Stimulated activated CD4-positive, alpha-beta T cell treated with anti-CD3 and anti-CD28 coated beads, Interleukin-15, amount 100 ng/mL, for 48 hours (primary cell): ENCODE measurements at regions not wholly inside any gene's neighbourhood (a gene's known extent, or its start where the extent isn't known, plus 50 kb on each side); places are given as distances from the start of the nearest gene placed in this dataset.
A peak's percentile ranks its signal among the peaks of the same experiment; 100 is the strongest.
"Not testable (repeated sequence)": the region's sequence is repeated elsewhere in the genome, so short reads cannot be mapped to it uniquely, and the experiment has no call there.

ENCODE experiments used
- DNase-seq, 2 donors: peaks; one replicate each; pipeline ENCODE4 v3.0.0-alpha.2; 2020; ENCODE audit warnings: low read depth in 2 of 2

GRCh38 chr2:7523481-7524120 lies 606.4 kb downstream of the RNF144A start:
- no peak for DNase-seq

- no peak for DNase-seq
These were observed 607.0 kb downstream of the RNF144A start for GRCh38 chr2:7524195-7524594.

GRCh38 chr2:7525746-7526145 lies 608.5 kb downstream of the RNF144A start:
- DNase-seq = no peak

- no peak for DNase-seq
These were observed 610.0 kb downstream of the RNF144A start for GRCh38 chr2:7527165-7527722.

- DNase-seq = no peak
These were observed 612.8 kb downstream of the RNF144A start for GRCh38 chr2:7530001-7530400.

GRCh38 chr2:7539077-7539476 lies 621.9 kb downstream of the RNF144A start:
- DNase-seq = no peak

- no peak for DNase-seq
These were observed 622.5 kb downstream of the RNF144A start for GRCh38 chr2:7539760-7540159.

- DNase-seq = no peak
These were observed 635.8 kb downstream of the RNF144A start for GRCh38 chr2:7552825-7553570.

GRCh38 chr2:7555260-7555659 lies 638.0 kb downstream of the RNF144A start:
- no peak for DNase-seq

GRCh38 chr2:7557376-7557775 lies 640.2 kb downstream of the RNF144A start:
- no peak for DNase-seq

GRCh38 chr2:7559791-7560190 lies 642.6 kb downstream of the RNF144A start:
- DNase-seq = no peak

GRCh38 chr2:7566382-7566881 lies 649.2 kb downstream of the RNF144A start:
- DNase-seq = no peak

GRCh38 chr2:7567116-7567515 lies 649.9 kb downstream of the RNF144A start:
- not testable (repeated sequence) for DNase-seq

GRCh38 chr2:7567646-7568045 lies 650.4 kb downstream of the RNF144A start:
- DNase-seq = peak; percentile 50 to 58

- no peak for DNase-seq
These were observed 653.0 kb downstream of the RNF144A start for GRCh38 chr2:7570247-7570646.

GRCh38 chr2:7571701-7572100 lies 654.5 kb downstream of the RNF144A start:
- DNase-seq = no peak

GRCh38 chr2:7572450-7572849 lies 655.2 kb downstream of the RNF144A start:
- peak; percentile 16 to 17 for DNase-seq

- no peak for DNase-seq
These were observed 656.1 kb downstream of the RNF144A start for GRCh38 chr2:7573166-7573825.

- DNase-seq = no peak
These were observed 657.2 kb downstream of the RNF144A start for GRCh38 chr2:7574385-7574784.

- no peak for DNase-seq
These were observed 660.6 kb downstream of the RNF144A start for GRCh38 chr2:7577769-7578168.

GRCh38 chr2:7584017-7584416 lies 666.8 kb downstream of the RNF144A start:
- DNase-seq = no peak

GRCh38 chr2:7586898-7587297 lies 669.7 kb downstream of the RNF144A start:
- DNase-seq = no peak
